Neural cell (in vitro differentiated cells): ENCODE measurements at regions not wholly inside any gene's neighbourhood (a gene's known extent, or its start where the extent isn't known, plus 50 kb on each side); places are given as distances from the start of the nearest gene placed in this dataset.

Experiments
- H2AFZ ChIP-seq: fragments of 200-600, 300-800 bp; sonication (generic), shearing (Covaris generic); 2 replicates; pipeline ENCODE4 v1.6.0; 2014; ENCODE audit warnings: low read depth, mild to moderate bottlenecking, antibody characterized with exemption, low read length, moderate library complexity
- H3F3A ChIP-seq: fragments of 200-600 bp; shearing (Covaris generic); 2 replicates; pipeline ENCODE4 v1.6.1; 2016; ENCODE audit warnings: mild to moderate bottlenecking, moderate library complexity, mixed read lengths, antibody characterized with exemption, low read length; ENCODE audit not compliant: insufficient read depth, poor library complexity, severe bottlenecking
- H3K27ac ChIP-seq: fragments of 200-600, 300-800 bp; sonication (generic), shearing (Covaris generic); 2 replicates; pipeline ENCODE4 v1.5.1; 2014; ENCODE audit warnings: mild to moderate bottlenecking, low read length, moderate library complexity
- H3K27me3 ChIP-seq: fragments of 300-800, 200-600 bp; sonication (generic), shearing (Covaris generic); 2 replicates; pipeline ENCODE4 v1.6.0; 2014; ENCODE audit warnings: mild to moderate bottlenecking, low read depth, low read length, moderate library complexity; ENCODE audit not compliant: insufficient read depth
- H3K36me3 ChIP-seq: fragments of 300-800, 200-600 bp; sonication (generic), shearing (Covaris generic); 2 replicates; pipeline ENCODE4 v1.5.1; 2014; ENCODE audit warnings: mild to moderate bottlenecking, antibody characterized with exemption, low read length, moderate library complexity; ENCODE audit not compliant: insufficient read depth
- H3K4me2 ChIP-seq: fragments of 300-800, 200-600 bp; sonication (generic), shearing (Covaris generic); 2 replicates; pipeline ENCODE4 v1.6.0; 2014; ENCODE audit warnings: mild to moderate bottlenecking, low read length
- H3K4me3 ChIP-seq: fragments of 300-800, 200-600 bp; sonication (generic), shearing (Covaris generic); 2 replicates; pipeline ENCODE4 v1.5.1; 2014; ENCODE audit warnings: mild to moderate bottlenecking, low read length, moderate library complexity
- H3K79me2 ChIP-seq: fragments of 200-600 bp; shearing (Covaris generic); replicated peaks from 2 replicates; pipeline ENCODE4 v1.6.0; 2014; ENCODE audit warnings: mild to moderate bottlenecking, low read length, moderate library complexity; ENCODE audit not compliant: insufficient read depth
- H3K9ac ChIP-seq: fragments of 300-800, 200-600 bp; sonication (generic), shearing (Covaris generic); 2 replicates; pipeline ENCODE4 v1.6.1; 2016; ENCODE audit warnings: mild to moderate bottlenecking, low read length, mixed read lengths
- H3K9me2 ChIP-seq: fragments of 200-600 bp; shearing (Covaris generic); 2 replicates; pipeline ENCODE4 v1.6.1; 2016; ENCODE audit warnings: mild to moderate bottlenecking, low read length, mixed read lengths; ENCODE audit not compliant: insufficient read depth
- H3K9me3 ChIP-seq: fragments of 200-600, 300-800 bp; sonication (generic), shearing (Covaris generic); 2 replicates; pipeline ENCODE4 v1.6.1; 2016; ENCODE audit warnings: mild to moderate bottlenecking, mixed run types, low read length, moderate library complexity, mixed read lengths
- H4K20me1 ChIP-seq: fragments of 200-600 bp; shearing (Covaris generic); 2 replicates; pipeline ENCODE4 v1.6.1; 2016; ENCODE audit warnings: mild to moderate bottlenecking, mixed run types; ENCODE audit not compliant: insufficient read depth
- CTCF ChIP-seq: fragments of 450-650 bp; IDR thresholded peaks from 2 replicates; pipeline ENCODE4 v1.5.1; 2014; ENCODE audit warnings: antibody characterized with exemption, mild to moderate bottlenecking, moderate library complexity; ENCODE audit not compliant: poor library complexity, severe bottlenecking
- EP300 ChIP-seq: fragments of 450-650 bp; conservative IDR thresholded peaks from 2 replicates; pipeline ENCODE4 v1.6.1; 2014; ENCODE audit warnings: antibody characterized with exemption, mild to moderate bottlenecking, moderate library complexity; ENCODE audit not compliant: poor library complexity, severe bottlenecking
- EZH2 ChIP-seq: fragments of 200-600, 300-800 bp; shearing (Covaris generic), sonication (generic); IDR thresholded peaks from 2 replicates; pipeline ENCODE4 v1.6.1; 2014; ENCODE audit warnings: antibody characterized with exemption, low read length, borderline replicate concordance, mild to moderate bottlenecking; ENCODE audit not compliant: insufficient read depth, poor library complexity, severe bottlenecking
- MXI1 ChIP-seq: fragments of 450-650 bp; conservative IDR thresholded peaks from 2 replicates; pipeline ENCODE4 v1.6.1; 2014; ENCODE audit warnings: antibody characterized with exemption, mild to moderate bottlenecking; ENCODE audit not compliant: poor library complexity, severe bottlenecking
- POLR2AphosphoS5 ChIP-seq: IDR thresholded peaks from 2 replicates; pipeline ENCODE4 v1.6.1; 2012
- RAD21 ChIP-seq: fragments of 450-650 bp; conservative IDR thresholded peaks from 2 replicates; pipeline ENCODE4 v1.6.1; 2014; ENCODE audit warnings: antibody characterized with exemption, mild to moderate bottlenecking, moderate library complexity
- REST ChIP-seq: IDR thresholded peaks from 2 replicates; pipeline ENCODE4 v1.6.1; 2012; ENCODE audit warnings: borderline replicate concordance
- SMC3 ChIP-seq: fragments of 450-650 bp; conservative IDR thresholded peaks from 2 replicates; pipeline ENCODE4 v1.6.1; 2014; ENCODE audit warnings: antibody characterized with exemption, mild to moderate bottlenecking, moderate library complexity; ENCODE audit not compliant: poor library complexity
- TAF1 ChIP-seq: IDR thresholded peaks from 2 replicates; pipeline ENCODE4 v1.6.1; 2012; ENCODE audit warnings: low read depth

- no peaks in the 10 kb centered on the region for H3K79me2 ChIP-seq
- H3K27ac ChIP-seq: no peak overlapping the region
- no peaks in the 10 kb centered on the region for H4K20me1 ChIP-seq
- no peaks in the 10 kb centered on the region for H3K9me3 ChIP-seq
- H3K27me3 ChIP-seq: no peaks in the 10 kb centered on the region
- H3K9ac ChIP-seq: no peak overlapping the region
- no peak overlapping the region for H3K4me2 ChIP-seq
- no peak overlapping the region for H2AFZ ChIP-seq
- H3F3A ChIP-seq: no peaks in the 10 kb centered on the region
- no peak overlapping the region for H3K4me3 ChIP-seq
- no peaks in the 10 kb centered on the region for H3K36me3 ChIP-seq
- TF ChIP-seq REST (no peak), EZH2 (no peak), RAD21 (no peak), CTCF (no peak), POLR2AphosphoS5 (no peak), SMC3 (no peak), MXI1 (no peak), EP300 (no peak), TAF1 (no peak)
- H3K9me2 ChIP-seq: no peaks in the 10 kb centered on the region
Measured at GRCh38 chr10:7011994-7012393, 398.8 kb downstream of the SFMBT2 start.

- Histone ChIP-seq H3K9ac (no peak overlapping the region), H3K36me3 (no peaks in the 10 kb centered on the region), H3K4me3 (no peak overlapping the region), H3K27me3 (no peaks in the 10 kb centered on the region), H4K20me1 (no peaks in the 10 kb centered on the region), H3K9me3 (no peaks in the 10 kb centered on the region), H3K27ac (no peak overlapping the region), H3K4me2 (no peak overlapping the region), H3K9me2 (no peaks in the 10 kb centered on the region), H3K79me2 (no peaks in the 10 kb centered on the region), H3F3A (no peaks in the 10 kb centered on the region), H2AFZ (no peak overlapping the region)
- TF ChIP-seq CTCF: no peak
- no peak for TF ChIP-seq REST
- no peak for TF ChIP-seq EZH2
- no peak for TF ChIP-seq RAD21
- TF ChIP-seq MXI1: no peak
- TF ChIP-seq SMC3: no peak
- no peak for TF ChIP-seq POLR2AphosphoS5
- no peak for TF ChIP-seq EP300
- TF ChIP-seq TAF1: no peak
Measured at GRCh38 chr10:7008645-7009044, 402.2 kb downstream of the SFMBT2 start.
